K562 (cell line): ENCODE measurements at regions not wholly inside any gene's neighbourhood (a gene's known extent, or its start where the extent isn't known, plus 50 kb on each side); places are given as distances from the start of the nearest gene placed in this dataset.
A peak's percentile ranks its signal among the peaks of the same experiment; 100 is the strongest.

Experiments used
- ATAC-seq: fragments of 200-7000 bp; cut with Tn5 transposase; 3 replicates; pipeline ENCODE4 v1.9.1; 2020; ENCODE audit warnings: moderate library complexity
- BruUV-seq: library from RNA; stranded (reverse); fragments of 400-500 nt; replicated peaks from 2 replicates; lab custom pipeline; 2021; lab: Mats Ljungman, UMichigan
- CTCF ChIA-PET: fragments of 300-600 bp; formaldehyde crosslinking; extraction: SDS; loops from one replicate; lab custom pipeline; 2021; ENCODE audit warnings: low intra/inter-chr PET ratio; lab: Yijun Ruan, JAX
- POLR2A ChIA-PET: fragments of 300-600, 350-650 bp; sonication (Branson Sonifier 250); formaldehyde crosslinking; extraction: SDS; loops from one replicate; lab custom pipeline; 2021; ENCODE audit warnings: antibody characterized with exemption, inconsistent platforms; lab: Yijun Ruan, JAX
- DNase-seq, 4 experiments: peaks; one replicate each; pipeline versions ENCODE4 v3.0.0 to v3.0.0-alpha.2; 2011 to 2018; ENCODE audit warnings: low spot score in 3 of 4, mixed read lengths in 3 of 4; ENCODE audit errors: extremely low read depth in 1 of 4
- FAIRE-seq: peaks from 2 replicates; lab custom pipeline; 2011; peaks lifted over from hg19 to GRCh38; lab: Jason Lieb, UNC
- H2AFZ ChIP-seq: 2 replicates; pipeline ENCODE4 v1.6.0; 2011; ENCODE audit warnings: low read depth, low read length, control low read depth, inconsistent platforms
- H3K27ac ChIP-seq: fragments of 200-600 bp; 3 replicates; pipeline ENCODE4 v1.8.0; 2011; ENCODE audit warnings: low read depth, mild to moderate bottlenecking, control low read depth, inconsistent platforms, low read length, moderate library complexity, mixed read lengths; ENCODE audit errors: extremely low read depth
- H3K27me3 ChIP-seq, 2 experiments: fragments of 300-600 bp in 1 of 2; 2 replicates in 1 of 2; 3 replicates in 1 of 2; pipeline versions ENCODE4 v1.6.0 to v1.8.0; 2011; ENCODE audit warnings: inconsistent platforms in 2 of 2, low read length in 2 of 2, mild to moderate bottlenecking in 1 of 2, mixed read lengths in 1 of 2, moderate library complexity in 1 of 2; ENCODE audit not compliant: control insufficient read depth in 2 of 2, insufficient read depth in 2 of 2
- H3K36me3 ChIP-seq: fragments of 300-600 bp; 3 replicates; pipeline ENCODE4 v1.8.0; 2011; ENCODE audit warnings: mild to moderate bottlenecking, low read length, inconsistent platforms; ENCODE audit not compliant: control insufficient read depth, insufficient read depth
- H3K4me1 ChIP-seq, 2 experiments: fragments of 200-600 bp in 1 of 2; replicated peaks in 1 of 2; 2 replicates in 1 of 2; 3 replicates in 1 of 2; pipeline versions ENCODE4 v1.5.1 to v1.8.0; 2011; ENCODE audit warnings: inconsistent platforms in 2 of 2, low read length in 2 of 2, mild to moderate bottlenecking in 1 of 2, mixed read lengths in 1 of 2, moderate library complexity in 1 of 2; ENCODE audit not compliant: control insufficient read depth in 2 of 2, insufficient read depth in 2 of 2
- H3K4me2 ChIP-seq: 2 replicates; pipeline ENCODE4 v1.6.1; 2011; ENCODE audit warnings: low read length, control low read depth, inconsistent platforms, mixed read lengths; ENCODE audit not compliant: insufficient read depth
- H3K4me3 ChIP-seq: fragments of 200-600 bp; sonication (generic), shearing (Covaris generic); 2 replicates; pipeline ENCODE4 v1.5.1; 2016; ENCODE audit warnings: control low read depth, inconsistent platforms
- H3K79me2 ChIP-seq: fragments of 200-600 bp; 3 replicates; pipeline ENCODE4 v1.8.0; 2011; ENCODE audit warnings: low read length, inconsistent platforms; ENCODE audit not compliant: control insufficient read depth, insufficient read depth
- H3K9ac ChIP-seq, 2 experiments: 2 replicates each; pipeline versions ENCODE4 v1.6.0 to v1.6.1; 2011; ENCODE audit warnings: low read depth in 2 of 2, low read length in 2 of 2, control low read depth in 1 of 2, inconsistent platforms in 1 of 2, mild to moderate bottlenecking in 1 of 2, mixed read lengths in 1 of 2; ENCODE audit not compliant: insufficient read depth in 1 of 2
- H3K9me1 ChIP-seq: one replicate; pipeline ENCODE4 v1.6.0; 2011; ENCODE audit warnings: inconsistent platforms, mild to moderate bottlenecking, low read length, moderate library complexity; ENCODE audit not compliant: control insufficient read depth, insufficient read depth
- H3K9me3 ChIP-seq: replicated peaks from 2 replicates; pipeline ENCODE4 v1.5.1; 2011; ENCODE audit warnings: low read depth, low read length, inconsistent platforms; ENCODE audit not compliant: control insufficient read depth, insufficient read depth
- H4K20me1 ChIP-seq: replicated peaks from 2 replicates; pipeline ENCODE4 v1.6.1; 2011; ENCODE audit warnings: low read length, inconsistent platforms, mixed read lengths; ENCODE audit not compliant: control insufficient read depth, insufficient read depth
- C11orf30 ChIP-seq: fragments of 450-650 bp; IDR thresholded peaks from 2 replicates; pipeline ENCODE4 v1.6.1; 2016; ENCODE audit warnings: low read depth, mild to moderate bottlenecking
- CAMTA2 ChIP-seq: fragments of 250-450 bp; sonication (Bioruptor Pico); conservative IDR thresholded peaks from 2 replicates; pipeline ENCODE4 v1.5.1; 2022
- CREB3 ChIP-seq: fragments of 450-650 bp; conservative IDR thresholded peaks from 2 replicates; pipeline ENCODE4 v1.6.1; 2016; ENCODE audit warnings: missing genetic modification characterization, low read depth, mild to moderate bottlenecking, missing compliant biosample characterization, moderate library complexity
- CXXC5 ChIP-seq: fragments of 250-450 bp; sonication (Bioruptor Pico); IDR thresholded peaks from 2 replicates; pipeline ENCODE4 v1.8.0; 2022; ENCODE audit warnings: inconsistent platforms, mild to moderate bottlenecking, moderate library complexity
- E2F1 ChIP-seq: sonication (generic); formaldehyde crosslinking; IDR thresholded peaks from 2 replicates; pipeline ENCODE4 v1.8.1; 2023; ENCODE audit warnings: mild to moderate bottlenecking, missing genetic modification reagents, moderate library complexity
- GTF2F1 ChIP-seq: IDR thresholded peaks from 2 replicates; pipeline ENCODE4 v1.6.1; 2011; ENCODE audit warnings: low read depth, low read length, improper control_type of control experiment
- HLTF ChIP-seq: fragments of 450-650 bp; IDR thresholded peaks from 2 replicates; pipeline ENCODE4 v1.6.1; 2016
- HMBOX1 ChIP-seq: sonication (generic); IDR thresholded peaks from 2 replicates; pipeline ENCODE4 v1.6.1; 2016
- PHTF2 ChIP-seq: fragments of 250-450 bp; sonication (Bioruptor Pico); IDR thresholded peaks from 2 replicates; pipeline ENCODE4 v1.5.0; 2021; ENCODE audit warnings: mild to moderate bottlenecking
- PRMT5 ChIP-seq: sonication (generic); formaldehyde crosslinking; IDR thresholded peaks from 2 replicates; pipeline ENCODE4 v1.5.0; 2020; ENCODE audit warnings: missing genetic modification reagents
- STAT5B ChIP-seq: fragments of 250-450 bp; sonication (Bioruptor Pico); IDR thresholded peaks from 2 replicates; pipeline ENCODE4 v1.8.0; 2021; ENCODE audit warnings: mild to moderate bottlenecking, inconsistent platforms
- TAF15 ChIP-seq: fragments of 200-400 bp; formaldehyde crosslinking; IDR thresholded peaks from 2 replicates; pipeline ENCODE4 v1.6.1; 2017; ENCODE audit warnings: mild to moderate bottlenecking, low read depth, low read length, moderate library complexity
- TCF7 ChIP-seq: sonication (generic); IDR thresholded peaks from 2 replicates; pipeline ENCODE4 v1.6.1; 2016; ENCODE audit warnings: antibody characterized with exemption, borderline replicate concordance
- TFAM ChIP-seq: fragments of 250-450 bp; sonication (Bioruptor Pico); conservative IDR thresholded peaks from 2 replicates; pipeline ENCODE4 v1.5.0; 2021; ENCODE audit warnings: mild to moderate bottlenecking, moderate library complexity
- TGIF2 ChIP-seq: sonication (generic); formaldehyde crosslinking; IDR thresholded peaks from 2 replicates; pipeline ENCODE4 v1.8.1; 2022; ENCODE audit warnings: mild to moderate bottlenecking, missing genetic modification reagents, moderate library complexity
- USF1 ChIP-seq: sonication (generic); formaldehyde crosslinking; IDR thresholded peaks from 2 replicates; pipeline ENCODE4 v1.9.0; 2022; ENCODE audit warnings: mild to moderate bottlenecking, missing genetic modification reagents
- ZFP30 ChIP-seq: fragments of 250-450 bp; sonication (Bioruptor Pico); IDR thresholded peaks from 2 replicates; pipeline ENCODE4 v1.8.0; 2022; ENCODE audit warnings: moderate library complexity, mild to moderate bottlenecking, inconsistent platforms, borderline replicate concordance
- ZZZ3 ChIP-seq: fragments of 450-650 bp; IDR thresholded peaks from 2 replicates; pipeline ENCODE4 v1.6.1; 2016; ENCODE audit warnings: antibody characterized with exemption, mild to moderate bottlenecking, moderate library complexity
- WGBS: fragments of 100-300 bp; shearing (Covaris generic); methylation state at CpG from one replicate; pipeline ENCODE4 v1.1.6; 2016; ENCODE audit warnings: low coverage, mixed read lengths; ENCODE audit not compliant: insufficient coverage; ENCODE audit errors: missing lambda C conversion rate; 5-methylcytosine and 5-hydroxymethylcytosine counted together
- in situ Hi-C: fragments of 300-500 bp; cut with MboI; formaldehyde crosslinking; loops from 4 replicates; pipeline ENCODE4 v1.15.0; 2018; ENCODE audit warnings: inconsistent platforms, mixed read lengths
- intact Hi-C: fragments of 100-400 bp; cut with micrococcal nuclease; formaldehyde crosslinking; loops from 2 replicates; pipeline ENCODE4 v1.14.2; 2022

GRCh38 chr2:125681976-125682805 is 973.8 kb upstream of the GYPC start (continued):
- no peak for TF ChIP-seq USF1 (CRISPR knock-in tag)

GRCh38 chr2:125684256-125684655 is 971.7 kb upstream of the GYPC start:
- TF ChIP-seq CAMTA2 (CRISPR knock-in tag) (no peak), C11orf30 (no peak), PHTF2 (CRISPR knock-in tag) (no peak), CREB3 (tag) (no peak), ZZZ3 (no peak), STAT5B (CRISPR knock-in tag) (no peak), E2F1 (CRISPR knock-in tag) (no peak), CXXC5 (no peak), TFAM (no peak), ZFP30 (CRISPR knock-in tag) (no peak), TAF15 (no peak), PRMT5 (CRISPR knock-in tag) (no peak), HLTF (no peak), HMBOX1 (no peak), GTF2F1 (no peak), TCF7 (no peak), TGIF2 (no peak)
- no peaks in the 10 kb centered on the region for H3K79me2 ChIP-seq
- H2AFZ ChIP-seq: no peak overlapping the region
- no peaks in the 10 kb centered on the region for H4K20me1 ChIP-seq
- H3K9me1 ChIP-seq: no peaks in the 10 kb centered on the region
- H3K36me3 ChIP-seq: no peaks in the 10 kb centered on the region
- peak in 2 of 4 experiments; percentile 0 to 1 for DNase-seq
- BruUV-seq: no TSS peak
- H3K9me3 ChIP-seq: no peaks in the 10 kb centered on the region
- WGBS: 0% methylated on average over 2 of the region's 2 CpGs
- ChIA-PET CTCF (no interaction called here), POLR2A (interaction anchor here (1.0 kb wide), 1 partner anchor 12 kb away, joined by 4 read pairs; no protein-coding TSS in a partner anchor)
- H3K4me3 ChIP-seq: no peak overlapping the region
- no peak overlapping the region for H3K27ac ChIP-seq
- H3K4me1 ChIP-seq: no peaks in the 10 kb centered on the region
- intact Hi-C loops (no loop called here), in situ Hi-C loops (no loop called here)
- ATAC-seq: no peak
- H3K4me2 ChIP-seq: no peak overlapping the region
- H3K9ac ChIP-seq: no peak overlapping the region
- no peaks in the 10 kb centered on the region for H3K27me3 ChIP-seq
- FAIRE-seq: no peak
